Hematopoietic multipotent progenitor cell treated with erythropoietin and hydrocortisone succinate and interleukin-3 and kit ligand, for 15 days (in vitro differentiated cells): ENCODE measurements at regions not wholly inside any gene's neighbourhood (a gene's known extent, or its start where the extent isn't known, plus 50 kb on each side); places are given as distances from the start of the nearest gene placed in this dataset.
"Not testable (repeated sequence)": the region's sequence is repeated elsewhere in the genome, so short reads cannot be mapped to it uniquely, and the experiment has no call there.

ENCODE experiments used
- DNase-seq: peaks from one replicate; pipeline ENCODE4 v3.0.0-alpha.2; 2015; ENCODE audit warnings: low spot score

- no peak for DNase-seq
These were observed 315.1 kb downstream of the THBS2 start for GRCh38 chr6:168938546-168938945.

DNA sequence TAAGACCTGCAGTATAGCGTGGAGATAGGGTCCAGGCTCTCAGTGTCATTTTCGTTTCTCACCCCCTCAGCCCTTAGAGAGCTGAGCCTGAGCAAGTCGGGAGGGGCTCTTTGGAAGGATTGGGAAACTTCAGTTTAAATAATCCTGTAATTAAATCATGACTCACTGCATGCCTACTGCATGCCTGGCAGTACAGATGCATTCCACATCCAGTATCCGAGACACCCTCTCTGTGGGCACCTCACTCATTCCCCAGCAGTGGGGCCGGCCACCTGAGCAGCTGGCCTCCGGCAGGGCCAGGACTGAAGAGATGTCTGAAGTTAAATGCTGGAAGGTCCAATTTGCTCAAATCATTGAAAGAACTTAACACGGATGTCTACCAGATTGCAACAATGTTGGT, 316.6 kb downstream of the THBS2 start:
- DNase-seq, result no peak

DNA sequence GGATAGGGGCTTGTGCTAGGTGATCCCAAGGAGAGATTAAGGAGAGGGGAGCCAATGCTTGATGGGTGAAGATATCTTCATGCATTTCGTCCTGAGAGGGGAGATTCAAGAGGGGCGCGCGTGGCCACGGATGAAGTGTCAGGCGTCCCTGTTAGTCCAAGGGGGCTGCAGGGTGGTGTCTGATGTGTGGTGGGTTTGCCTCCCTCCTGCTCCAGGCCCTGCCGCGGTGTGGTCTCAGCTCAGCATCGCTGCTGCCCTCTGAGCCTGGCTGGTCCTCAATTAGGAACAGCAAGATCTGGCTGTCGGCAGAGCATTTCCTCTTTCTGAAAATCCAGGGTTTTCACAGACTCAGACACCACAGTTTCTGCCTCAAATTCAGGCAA, 318.0 kb downstream of the THBS2 start:
- no peak for DNase-seq

DNA sequence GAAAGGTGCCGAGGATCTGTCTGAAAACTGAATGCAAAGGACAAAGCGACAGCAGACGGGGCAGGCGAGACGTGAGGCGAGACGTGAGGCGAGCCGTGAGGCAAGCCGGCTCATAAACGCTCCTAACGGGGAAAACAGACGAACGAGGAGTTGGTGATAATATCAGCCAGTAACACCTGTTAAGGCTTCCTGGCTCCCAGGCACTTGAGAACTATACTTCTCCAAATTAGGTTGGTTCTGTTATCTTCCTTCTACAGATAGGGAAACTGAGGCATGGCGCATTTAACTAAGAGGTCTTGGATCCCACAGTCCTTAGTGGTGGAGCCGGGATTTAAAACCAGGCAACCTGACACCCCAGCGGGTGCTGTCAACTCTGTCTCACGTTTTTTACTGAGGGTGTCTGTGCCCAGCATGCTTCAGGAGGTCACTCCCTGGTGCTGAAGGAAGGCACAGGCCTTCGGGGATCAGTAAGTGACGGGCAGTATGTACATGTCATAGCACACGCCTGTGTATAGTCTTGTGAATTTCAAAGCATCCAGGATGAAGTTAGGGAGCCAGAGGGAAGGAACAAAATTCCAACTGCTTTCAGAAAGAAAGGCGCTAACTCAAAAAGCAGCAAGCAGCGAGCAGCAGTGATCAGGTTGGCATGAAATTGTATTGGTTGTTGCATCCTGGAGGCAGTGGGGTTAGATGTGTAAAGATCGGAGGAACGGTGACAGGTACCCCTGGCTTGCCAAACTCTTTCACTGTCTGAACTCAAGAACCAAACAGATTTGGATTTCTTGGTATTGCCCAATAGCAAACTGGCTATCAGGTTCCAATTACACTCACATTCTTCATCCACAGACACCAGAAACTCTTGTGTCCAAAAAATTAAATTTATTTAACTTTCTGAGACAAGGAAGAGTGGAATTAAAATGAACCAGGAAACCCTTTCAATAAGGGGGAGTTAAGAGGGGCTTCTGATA, 318.7 kb downstream of the THBS2 start:
- DNase-seq, result no peak

GRCh38 chr6:168932171-168932570, 321.5 kb downstream of the THBS2 start:
- not testable (repeated sequence) for DNase-seq

- not testable (repeated sequence) for DNase-seq
These were observed 322.6 kb downstream of the THBS2 start for GRCh38 chr6:168931072-168931471.

DNA sequence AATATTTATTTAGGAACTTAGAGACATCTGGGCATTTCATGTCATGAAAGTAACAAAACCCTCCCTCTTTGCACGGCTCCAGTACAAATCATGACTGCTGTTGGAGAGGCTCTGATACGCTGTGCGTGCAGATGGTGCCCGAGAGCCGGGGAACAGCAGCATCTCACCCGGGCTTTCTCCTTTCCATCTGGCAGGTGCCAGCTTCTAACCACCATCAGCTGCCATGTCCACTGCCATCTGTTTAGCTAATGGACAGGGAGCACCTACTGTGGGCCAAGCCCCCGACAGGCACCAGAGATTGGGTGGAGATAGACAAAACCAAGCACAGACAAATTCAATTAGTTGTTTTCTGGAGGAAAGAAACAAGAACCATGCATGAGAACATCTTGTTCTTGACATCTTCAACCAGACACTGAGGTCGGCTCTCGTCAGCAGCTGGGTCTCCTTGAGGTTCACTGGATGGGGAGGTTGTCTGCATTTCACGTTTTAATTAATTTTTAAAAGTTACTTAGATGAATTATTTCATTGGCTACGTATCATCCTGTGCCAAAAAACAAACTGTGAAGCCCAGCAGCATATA, 323.7 kb downstream of the THBS2 start:
- DNase-seq, result no peak

DNA sequence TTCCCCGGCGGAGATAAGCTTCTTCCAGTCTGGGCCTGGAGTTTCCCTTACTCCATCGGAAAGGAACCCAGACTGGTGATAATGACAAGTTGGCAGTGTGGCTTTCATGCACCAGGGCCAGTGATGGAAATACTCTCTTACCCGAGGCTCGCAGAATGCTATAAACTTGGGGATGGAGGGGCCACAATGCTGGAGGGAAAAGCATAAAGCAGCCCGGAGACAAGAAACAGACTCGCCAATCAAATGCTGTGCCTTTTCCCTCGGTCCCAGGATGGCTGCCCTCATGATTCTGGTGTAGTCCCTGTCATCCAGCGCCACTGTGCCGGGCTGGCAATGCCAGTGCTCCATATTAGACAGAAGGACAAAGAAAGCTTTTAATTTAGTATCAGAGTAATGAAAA, 325.6 kb downstream of the THBS2 start:
- DNase-seq, result no peak

DNA sequence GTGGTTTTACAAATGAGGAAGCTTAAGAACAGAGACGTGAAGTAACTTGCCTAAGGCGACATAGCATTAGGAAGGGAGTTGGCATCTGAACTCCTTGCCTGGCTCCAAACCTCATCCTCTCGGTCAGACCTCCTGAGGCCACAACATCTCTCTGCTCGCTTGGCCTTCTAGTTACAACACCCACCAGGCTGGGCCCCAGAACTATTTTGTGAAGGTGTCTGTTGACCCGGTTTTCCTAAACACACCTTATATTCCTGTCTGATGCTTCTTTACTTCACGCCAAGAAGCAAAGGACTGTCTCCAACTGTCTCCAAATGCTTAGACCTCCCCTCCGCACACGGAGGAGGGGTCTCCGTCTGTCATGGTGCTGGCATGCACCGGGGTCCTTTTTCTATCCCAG, 326.6 kb downstream of the THBS2 start:
- DNase-seq, result no peak

DNA sequence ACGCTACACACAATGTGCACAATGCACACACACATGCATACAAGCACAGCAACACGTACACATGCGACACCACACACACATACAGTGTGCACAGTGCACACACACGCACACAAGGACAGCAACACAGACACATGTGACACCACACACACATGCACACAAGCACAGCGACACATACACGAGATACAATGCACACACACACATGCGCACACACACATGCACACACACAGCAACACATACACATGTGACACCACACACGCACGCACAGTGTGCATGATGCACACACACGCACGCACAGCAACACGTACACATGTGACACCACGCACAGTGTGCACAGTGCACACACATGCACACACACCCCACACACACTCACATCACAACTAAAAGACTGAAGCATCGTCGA, 327.3 kb downstream of the THBS2 start:
- no peak for DNase-seq

GRCh38 chr6:168925671-168926070, 328.0 kb downstream of the THBS2 start:
- no peak for DNase-seq

DNA sequence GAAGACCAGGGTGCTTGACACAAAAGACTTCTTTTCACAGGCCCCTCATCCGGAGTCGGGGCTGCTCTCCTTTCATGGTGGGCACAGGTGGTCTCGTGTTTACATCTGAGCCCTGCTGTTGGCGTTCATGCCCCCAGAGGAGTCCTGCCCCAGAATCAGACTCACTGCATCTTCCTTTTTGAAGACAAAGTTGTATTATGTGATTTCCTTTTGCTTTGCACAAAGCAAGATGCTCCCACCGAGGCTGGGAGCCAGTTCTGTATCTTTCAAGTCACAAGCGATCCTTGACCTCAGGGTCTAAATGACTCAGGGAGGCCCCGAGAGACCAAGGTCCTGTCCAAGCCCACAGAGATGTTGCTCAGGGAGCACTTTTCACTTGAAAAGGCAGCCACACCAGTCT, 330.5 kb downstream of the THBS2 start:
- DNase-seq, result no peak

- DNase-seq, result no peak
These were observed 331.2 kb downstream of the THBS2 start for GRCh38 chr6:168922436-168922835.

- no peak for DNase-seq
These were observed 333.4 kb downstream of the THBS2 start for GRCh38 chr6:168920289-168920688.

GRCh38 chr6:168919470-168920179, 334.0 kb downstream of the THBS2 start:
- no peak for DNase-seq

- no peak for DNase-seq
These were observed 337.0 kb downstream of the THBS2 start for GRCh38 chr6:168916576-168917211.

GRCh38 chr6:168915855-168916254, 337.8 kb downstream of the THBS2 start:
- DNase-seq, result no peak

DNA sequence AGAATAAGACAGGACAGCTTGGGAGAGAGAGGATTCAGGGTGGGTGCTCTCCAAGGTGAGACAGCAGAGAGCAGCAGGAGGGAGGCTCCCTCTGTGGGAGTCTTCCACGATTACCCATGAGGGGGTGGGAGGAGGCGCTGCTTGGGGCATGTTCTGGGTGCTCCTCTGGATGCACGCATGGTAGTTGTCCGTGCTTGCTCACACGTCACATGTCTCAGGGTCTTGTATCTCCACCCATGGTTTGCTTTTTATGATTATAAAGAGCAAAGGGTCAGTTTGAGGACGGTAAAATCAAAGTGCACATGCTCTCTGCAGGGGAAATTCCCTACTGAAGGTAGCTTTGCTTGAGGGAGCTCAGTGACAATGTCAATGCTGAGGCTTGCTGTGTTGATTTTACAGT, 338.4 kb downstream of the THBS2 start:
- DNase-seq, result no peak

DNA sequence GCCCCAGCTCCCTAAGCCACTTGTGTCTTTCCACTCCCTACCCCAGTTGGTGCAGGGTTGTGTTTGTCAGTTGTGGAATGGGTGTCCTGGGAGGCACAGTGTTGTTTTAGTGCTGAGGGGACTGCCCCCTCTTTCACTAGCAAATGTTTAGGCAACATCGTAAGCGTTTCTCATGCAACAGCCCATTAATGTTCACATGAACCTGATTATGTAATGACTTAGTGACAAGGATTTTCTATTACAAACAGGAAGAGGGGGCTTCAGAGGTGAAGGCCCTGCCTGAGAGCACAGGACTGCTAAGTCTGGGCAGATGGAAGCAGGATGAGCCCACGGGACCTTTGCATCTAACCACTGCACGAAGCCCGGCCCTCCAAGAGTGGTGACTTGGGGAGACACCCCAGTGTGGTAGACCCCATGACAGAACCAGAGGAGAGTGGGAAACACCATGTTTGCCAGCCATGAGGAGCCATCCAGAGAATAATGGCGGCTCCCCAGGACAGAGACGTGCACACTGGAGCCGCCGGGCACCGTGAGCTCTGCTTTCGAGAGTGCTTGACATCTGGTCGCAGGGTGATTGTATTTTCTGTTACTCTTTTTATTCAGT, 339.7 kb downstream of the THBS2 start:
- no peak for DNase-seq

- DNase-seq, result not testable (repeated sequence)
These were observed 340.3 kb downstream of the THBS2 start for GRCh38 chr6:168913231-168913865.

DNA sequence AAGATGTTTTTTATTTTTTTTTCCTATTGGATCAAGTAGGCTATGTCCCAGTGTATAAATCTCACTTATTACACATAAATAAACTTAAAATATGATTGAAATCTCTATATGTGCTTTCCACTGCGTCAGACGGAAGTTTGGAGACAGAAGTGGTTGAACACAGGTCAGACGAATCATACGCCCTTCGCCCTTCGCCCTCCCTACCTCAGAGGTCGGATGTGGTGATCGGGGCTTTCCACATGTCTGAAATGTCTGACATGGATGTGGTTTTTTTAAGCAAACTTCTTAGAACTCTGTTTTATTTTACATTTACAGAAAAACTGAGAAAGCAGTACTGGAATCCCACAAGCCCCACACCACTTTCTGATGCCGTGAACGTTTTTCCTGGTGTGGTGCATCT, 344.4 kb downstream of the THBS2 start:
- no peak for DNase-seq

GRCh38 chr6:168908887-168909286, 344.8 kb downstream of the THBS2 start:
- DNase-seq, result no peak
